Astrocyte (in vitro differentiated cells and primary cell): ENCODE measurements at regions not wholly inside any gene's neighbourhood (a gene's known extent, or its start where the extent isn't known, plus 50 kb on each side); places are given as distances from the start of the nearest gene placed in this dataset.
"Not testable (repeated sequence)": the region's sequence is repeated elsewhere in the genome, so short reads cannot be mapped to it uniquely, and the experiment has no call there.

Source experiments
- DNase-seq: peaks from one replicate; pipeline ENCODE4 v3.0.0-alpha.2; 2010; ENCODE audit warnings: low read depth
- FAIRE-seq: peaks from 2 replicates; lab custom pipeline; 2011; peaks lifted over from hg19 to GRCh38; lab: Jason Lieb, UNC
- H2AFZ ChIP-seq: 2 replicates; pipeline ENCODE4 v1.6.0; 2012; ENCODE audit warnings: low read depth, low read length, inconsistent platforms
- H3K27ac ChIP-seq: 2 replicates; pipeline ENCODE4 v1.5.1; 2011; ENCODE audit warnings: low read depth, low read length, inconsistent platforms
- H3K27me3 ChIP-seq: 2 replicates; pipeline ENCODE4 v1.6.0; 2011; ENCODE audit warnings: low read length, inconsistent platforms; ENCODE audit not compliant: insufficient read depth
- H3K36me3 ChIP-seq: 2 replicates; pipeline ENCODE4 v1.5.1; 2011; ENCODE audit warnings: low read length, inconsistent platforms; ENCODE audit not compliant: insufficient read depth
- H3K4me1 ChIP-seq: 2 replicates; pipeline ENCODE4 v1.5.1; 2011; ENCODE audit warnings: low read length, inconsistent platforms; ENCODE audit not compliant: insufficient read depth
- H3K4me2 ChIP-seq: 2 replicates; pipeline ENCODE4 v1.6.0; 2012; ENCODE audit warnings: low read length, inconsistent platforms
- H3K4me3 ChIP-seq: 2 replicates; pipeline ENCODE4 v1.5.1; 2011; ENCODE audit warnings: low read depth, mild to moderate bottlenecking, low read length, inconsistent platforms; ENCODE audit not compliant: insufficient read depth
- H3K79me2 ChIP-seq: 2 replicates; pipeline ENCODE4 v1.6.0; 2012; ENCODE audit warnings: mild to moderate bottlenecking, low read length, inconsistent platforms; ENCODE audit not compliant: insufficient read depth
- H3K9ac ChIP-seq: 2 replicates; pipeline ENCODE4 v1.6.0; 2012; ENCODE audit warnings: mild to moderate bottlenecking, low read length, inconsistent platforms
- H3K9me3 ChIP-seq: 2 replicates; pipeline ENCODE4 v1.5.1; 2012; ENCODE audit warnings: low read depth, mild to moderate bottlenecking, low read length, inconsistent platforms; ENCODE audit not compliant: insufficient read depth
- H4K20me1 ChIP-seq: 2 replicates; pipeline ENCODE4 v1.6.0; 2012; ENCODE audit warnings: low read length, inconsistent platforms; ENCODE audit not compliant: insufficient read depth
- H3K27ac Mint-ChIP-seq: one replicate; pipeline ENCODE4 v1.8.0; 2021; ENCODE audit warnings: mild to moderate bottlenecking, mixed read lengths; ENCODE audit not compliant: unreplicated experiment
- H3K27me3 Mint-ChIP-seq: one replicate; pipeline ENCODE4 v1.8.0; 2021; ENCODE audit warnings: low read depth, mixed read lengths; ENCODE audit not compliant: unreplicated experiment
- H3K36me3 Mint-ChIP-seq: one replicate; pipeline ENCODE4 v1.8.0; 2021; ENCODE audit warnings: low read depth, mixed read lengths; ENCODE audit not compliant: unreplicated experiment
- H3K4me1 Mint-ChIP-seq: one replicate; pipeline ENCODE4 v1.8.0; 2021; ENCODE audit warnings: low read depth, mixed read lengths; ENCODE audit not compliant: unreplicated experiment
- H3K4me3 Mint-ChIP-seq: one replicate; pipeline ENCODE4 v1.8.0; 2021; ENCODE audit warnings: mild to moderate bottlenecking, moderate library complexity, mixed read lengths; ENCODE audit not compliant: unreplicated experiment
- H3K9me3 Mint-ChIP-seq: one replicate; pipeline ENCODE4 v1.8.0; 2021; ENCODE audit warnings: mild to moderate bottlenecking, mixed read lengths; ENCODE audit not compliant: unreplicated experiment
- CTCF ChIP-seq: IDR thresholded peaks from 2 replicates; pipeline ENCODE4 v1.5.1; 2011; ENCODE audit warnings: low read depth, mild to moderate bottlenecking, inconsistent platforms, low read length, moderate library complexity; ENCODE audit not compliant: insufficient read depth
- EZH2 ChIP-seq: IDR thresholded peaks from 2 replicates; pipeline ENCODE4 v1.6.1; 2012; ENCODE audit warnings: mild to moderate bottlenecking, low read length, inconsistent platforms; ENCODE audit not compliant: insufficient read depth

DNA sequence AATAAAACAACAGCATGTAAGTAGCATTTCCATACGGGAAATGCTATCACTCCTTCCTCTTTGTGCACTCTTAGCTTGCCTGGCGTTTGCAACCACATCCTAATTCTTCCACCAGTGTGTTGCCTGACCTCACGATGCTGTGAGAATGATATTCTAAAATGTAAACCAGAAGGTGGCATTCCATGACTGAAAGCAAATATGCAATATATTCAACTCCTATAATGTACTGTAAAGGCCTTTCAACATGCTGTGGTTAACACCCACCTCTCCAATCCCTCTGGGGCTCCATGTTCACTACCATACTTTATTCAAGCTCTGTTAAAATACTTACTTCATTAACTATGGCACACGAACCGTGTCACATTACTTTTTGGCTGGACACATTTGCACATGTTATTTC lies 420.6 kb upstream of the DEPDC1 start:
- H3K36me3 ChIP-seq = no peaks in the 10 kb centered on the region
- H3K79me2 ChIP-seq = no peaks in the 10 kb centered on the region
- FAIRE-seq (no peak), DNase-seq (peak; percentile 16)
- H3K27me3 ChIP-seq = no peaks in the 10 kb centered on the region
- TF ChIP-seq CTCF = no peak
- no peak for TF ChIP-seq EZH2
- H3K27ac ChIP-seq = no peak overlapping the region
- Mint-ChIP-seq H3K27ac (peak overlapping the region; percentile 34), H3K9me3 (no peaks in the 10 kb centered on the region), H3K36me3 (no peaks in the 10 kb centered on the region), H3K27me3 (no peaks in the 10 kb centered on the region), H3K4me3 (no peak overlapping the region), H3K4me1 (peaks cover 10% of the 10 kb centered on the region)
- H2AFZ ChIP-seq = no peak overlapping the region
- H4K20me1 ChIP-seq = no peaks in the 10 kb centered on the region
- H3K4me1 ChIP-seq = peaks cover 16% of the 10 kb centered on the region
- no peaks in the 10 kb centered on the region for H3K9me3 ChIP-seq
- H3K4me3 ChIP-seq = no peak overlapping the region
- no peak overlapping the region for H3K4me2 ChIP-seq
- H3K9ac ChIP-seq = no peak overlapping the region

GRCh38 chr1:68918563-68918962 lies 421.7 kb upstream of the DEPDC1 start:
- H3K27ac ChIP-seq = no peak overlapping the region
- no peaks in the 10 kb centered on the region for H3K9me3 ChIP-seq
- no peak for FAIRE-seq
- H3K36me3 Mint-ChIP-seq = no peaks in the 10 kb centered on the region
- no peak overlapping the region for H2AFZ ChIP-seq
- DNase-seq = no peak
- H3K4me3 Mint-ChIP-seq = no peak overlapping the region
- peaks cover 10% of the 10 kb centered on the region for H3K4me1 Mint-ChIP-seq
- no peak overlapping the region for H3K4me3 ChIP-seq
- TF ChIP-seq CTCF (no peak), EZH2 (no peak)
- H3K9me3 Mint-ChIP-seq = no peaks in the 10 kb centered on the region
- peaks cover 16% of the 10 kb centered on the region for H3K4me1 ChIP-seq
- no peaks in the 10 kb centered on the region for H3K36me3 ChIP-seq
- no peak overlapping the region for H3K9ac ChIP-seq
- H3K27ac Mint-ChIP-seq = no peak overlapping the region
- H3K27me3 Mint-ChIP-seq = no peaks in the 10 kb centered on the region
- H3K4me2 ChIP-seq = no peak overlapping the region
- no peaks in the 10 kb centered on the region for H3K79me2 ChIP-seq
- no peaks in the 10 kb centered on the region for H3K27me3 ChIP-seq
- H4K20me1 ChIP-seq = no peaks in the 10 kb centered on the region

DNA sequence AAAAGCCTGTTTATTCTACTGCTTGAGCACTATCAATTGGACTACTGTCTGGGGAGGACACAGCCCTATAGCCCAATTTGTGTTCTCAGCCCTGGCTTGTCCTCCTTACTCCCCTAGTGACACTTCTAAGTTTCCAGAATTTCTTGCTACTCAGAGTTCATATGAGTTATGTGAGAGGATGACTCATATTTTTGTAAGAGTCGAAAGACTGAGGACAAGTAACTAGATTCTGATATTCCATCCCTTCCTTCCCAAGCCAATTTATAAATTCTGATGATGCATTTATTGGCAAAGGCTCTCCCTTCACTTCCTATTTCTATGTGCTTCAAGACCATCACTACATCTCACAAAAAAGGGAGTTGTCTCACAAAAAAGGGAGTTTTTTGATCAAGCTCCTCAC lies 422.2 kb upstream of the DEPDC1 start:
- DNase-seq (peak; percentile 22), FAIRE-seq (no peak)
- no peak overlapping the region for H3K9ac ChIP-seq
- no peak overlapping the region for H3K4me3 ChIP-seq
- no peak overlapping the region for H3K27ac ChIP-seq
- TF ChIP-seq EZH2 (no peak), CTCF (no peak)
- H3K4me1 ChIP-seq = peaks cover 16% of the 10 kb centered on the region
- H2AFZ ChIP-seq = no peak overlapping the region
- no peak overlapping the region for H3K4me3 Mint-ChIP-seq
- no peaks in the 10 kb centered on the region for H3K36me3 Mint-ChIP-seq
- H3K4me1 Mint-ChIP-seq = peaks cover 10% of the 10 kb centered on the region
- H3K4me2 ChIP-seq = no peak overlapping the region
- H4K20me1 ChIP-seq = no peaks in the 10 kb centered on the region
- no peaks in the 10 kb centered on the region for H3K79me2 ChIP-seq
- no peak overlapping the region for H3K27ac Mint-ChIP-seq
- no peaks in the 10 kb centered on the region for H3K9me3 ChIP-seq
- no peaks in the 10 kb centered on the region for H3K36me3 ChIP-seq
- no peaks in the 10 kb centered on the region for H3K27me3 Mint-ChIP-seq
- no peaks in the 10 kb centered on the region for H3K9me3 Mint-ChIP-seq
- H3K27me3 ChIP-seq = no peaks in the 10 kb centered on the region

DNA sequence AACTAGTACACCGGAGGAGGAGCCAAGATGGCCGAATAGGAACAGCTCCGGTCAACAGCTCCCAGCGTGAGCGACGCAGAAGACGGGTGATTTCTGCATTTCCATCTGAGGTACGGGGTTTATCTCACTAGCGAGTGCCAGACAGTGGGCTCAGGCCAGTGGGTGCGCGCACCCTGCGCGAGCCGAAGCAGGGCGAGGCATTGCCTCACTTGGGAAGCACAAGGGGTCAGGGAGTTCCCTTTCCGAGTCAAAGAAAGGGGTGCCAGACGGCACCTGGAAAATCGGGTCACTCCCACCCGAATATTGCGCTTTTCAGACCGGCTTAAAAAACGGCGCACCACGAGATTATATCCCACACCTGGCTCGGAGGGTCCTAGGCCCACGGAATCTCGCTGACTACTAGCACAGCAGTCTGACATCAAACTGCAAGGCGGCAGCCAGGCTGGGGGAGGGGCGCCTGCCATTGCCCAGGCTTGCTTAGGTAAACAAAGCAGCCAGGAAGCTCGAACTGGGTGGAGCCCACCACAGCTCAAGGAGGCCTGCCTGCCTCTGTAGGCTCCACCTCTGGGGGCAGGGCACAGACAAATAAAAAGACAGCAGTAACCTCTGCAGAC lies 426.7 kb upstream of the DEPDC1 start:
- H3K27me3 Mint-ChIP-seq, H3K27ac ChIP-seq, H3K4me3 Mint-ChIP-seq, H3K4me2 ChIP-seq, H3K9me3 ChIP-seq, H3K4me1 Mint-ChIP-seq, FAIRE-seq, H2AFZ ChIP-seq, H3K9me3 Mint-ChIP-seq, H3K4me1 ChIP-seq, H3K9ac ChIP-seq, DNase-seq, H3K27me3 ChIP-seq, H3K4me3 ChIP-seq, H3K79me2 ChIP-seq, H3K27ac Mint-ChIP-seq, H4K20me1 ChIP-seq, H3K36me3 Mint-ChIP-seq, H3K36me3 ChIP-seq: not testable (repeated sequence)
